Caco-2 (cell line): ENCODE measurements at regions not wholly inside any gene's neighbourhood (a gene's known extent, or its start where the extent isn't known, plus 50 kb on each side); places are given as distances from the start of the nearest gene placed in this dataset.

Experiments
- BruUV-seq: library from RNA; stranded (reverse); fragments of 400-500 nt; replicated peaks from 2 replicates; lab custom pipeline; 2021; lab: Mats Ljungman, UMichigan
- CTCF ChIA-PET: fragments of 300-600 bp; sonication (Branson Sonifier 250); formaldehyde crosslinking; loops from one replicate; lab custom pipeline; 2022; ENCODE audit warnings: antibody characterized with exemption; lab: Charles Lee
- POLR2A ChIA-PET: fragments of 300-600 bp; sonication (Branson Sonifier 250); formaldehyde crosslinking; loops from one replicate; lab custom pipeline; 2022; ENCODE audit warnings: antibody characterized with exemption; lab: Charles Lee
- DNase-seq, 2 experiments: peaks; one replicate each; pipeline versions ENCODE4 v3.0.0 to v3.0.0-alpha.2; 2020 to 2022
- H3K27me3 ChIP-seq: replicated peaks from 2 replicates; pipeline ENCODE4 v1.6.0; 2011; ENCODE audit warnings: low read length; ENCODE audit not compliant: control insufficient read depth, insufficient read depth
- H3K36me3 ChIP-seq: 2 replicates; pipeline ENCODE4 v1.5.1; 2011; ENCODE audit warnings: low read length; ENCODE audit not compliant: control insufficient read depth, insufficient read depth
- H3K4me1 ChIP-seq: fragments of 250-450 bp; sonication (Bioruptor Pico); 2 replicates; pipeline ENCODE4 v1.5.1; 2020; ENCODE audit warnings: mild to moderate bottlenecking
- H3K4me3 ChIP-seq: 2 replicates; pipeline ENCODE4 v1.5.1; 2011; ENCODE audit warnings: low read depth, mild to moderate bottlenecking, control low read depth, low read length
- H3K9me3 ChIP-seq: fragments of 250-450 bp; sonication (Bioruptor Pico); 2 replicates; pipeline ENCODE4 v1.5.1; 2020; ENCODE audit warnings: mild to moderate bottlenecking, moderate library complexity
- H3K27ac Mint-ChIP-seq: one replicate; pipeline ENCODE4 v1.8.0; 2022; ENCODE audit warnings: mixed read lengths; ENCODE audit not compliant: unreplicated experiment
- H3K27me3 Mint-ChIP-seq: one replicate; pipeline ENCODE4 v1.8.0; 2022; ENCODE audit warnings: mixed read lengths; ENCODE audit not compliant: insufficient read depth, unreplicated experiment
- H3K36me3 Mint-ChIP-seq: one replicate; pipeline ENCODE4 v1.8.0; 2022; ENCODE audit warnings: mild to moderate bottlenecking, mixed read lengths; ENCODE audit not compliant: insufficient read depth, unreplicated experiment
- H3K4me1 Mint-ChIP-seq: one replicate; pipeline ENCODE4 v1.8.0; 2022; ENCODE audit warnings: low read depth, mixed read lengths; ENCODE audit not compliant: unreplicated experiment
- H3K4me3 Mint-ChIP-seq: one replicate; pipeline ENCODE4 v1.8.0; 2022; ENCODE audit warnings: mild to moderate bottlenecking, moderate library complexity, mixed read lengths; ENCODE audit not compliant: unreplicated experiment
- H3K9me3 Mint-ChIP-seq: one replicate; pipeline ENCODE4 v1.8.0; 2022; ENCODE audit warnings: mixed read lengths; ENCODE audit not compliant: unreplicated experiment
- CTCF ChIP-seq, 2 experiments: fragments of 200-600 bp in 1 of 2; IDR thresholded peaks; 1 replicate in 1 of 2; 2 replicates in 1 of 2; pipeline versions ENCODE4 v1.5.1 to v1.8.0; 2011 to 2022; ENCODE audit warnings: antibody characterized with exemption in 1 of 2, control low read depth in 1 of 2, inconsistent platforms in 1 of 2, low read depth in 1 of 2, low read length in 1 of 2, mild to moderate bottlenecking in 1 of 2, moderate library complexity in 1 of 2; ENCODE audit not compliant: insufficient read depth in 1 of 2, severe bottlenecking in 1 of 2, unreplicated experiment in 1 of 2
- intact Hi-C: fragments of 100-400 bp; cut with micrococcal nuclease; formaldehyde crosslinking; loops from one replicate; pipeline ENCODE4 v1.10.0; 2022; ENCODE audit not compliant: unreplicated experiment

GRCh38 chr1:59143133-59143487 lies 153.8 kb upstream of the FGGY start:
- CTCF ChIA-PET: no interaction called here
- Histone ChIP-seq H3K9me3 (no peaks in the 10 kb centered on the region), H3K27me3 (no peaks in the 10 kb centered on the region), H3K36me3 (no peaks in the 10 kb centered on the region), H3K4me3 (no peak overlapping the region), H3K4me1 (peaks cover 20% of the 10 kb centered on the region)
- Mint-ChIP-seq H3K4me3 (no peak overlapping the region), H3K27ac (peak overlapping the region; percentile 76), H3K36me3 (no peaks in the 10 kb centered on the region), H3K27me3 (no peaks in the 10 kb centered on the region), H3K9me3 (no peaks in the 10 kb centered on the region), H3K4me1 (peaks cover 24% of the 10 kb centered on the region)
- POLR2A ChIA-PET: no interaction called here
- no peak for TF ChIP-seq CTCF (IDR thresholded peaks at IDR 0.05; ENCODE audit: insufficient read depth in 1 of 2, low read depth in 1 of 2, low read length in 1 of 2, severe bottlenecking in 1 of 2, unreplicated experiment in 1 of 2)
- no TSS peak for BruUV-seq
- intact Hi-C loops: no loop called here
- DNase-seq: peak; percentile 55 to 73

- no peaks in the 10 kb centered on the region for H3K9me3 ChIP-seq
- no peak overlapping the region for H3K4me3 ChIP-seq
- H3K36me3 ChIP-seq: no peaks in the 10 kb centered on the region
- ChIA-PET CTCF (no interaction called here), POLR2A (no interaction called here)
- no peaks in the 10 kb centered on the region for H3K9me3 Mint-ChIP-seq
- H3K27ac Mint-ChIP-seq: peak overlapping the region; percentile 76
- BruUV-seq: no TSS peak
- no peaks in the 10 kb centered on the region for H3K27me3 ChIP-seq
- H3K4me3 Mint-ChIP-seq: no peak overlapping the region
- H3K27me3 Mint-ChIP-seq: no peaks in the 10 kb centered on the region
- no peaks in the 10 kb centered on the region for H3K36me3 Mint-ChIP-seq
- intact Hi-C loops: no loop called here
- peaks cover 25% of the 10 kb centered on the region for H3K4me1 Mint-ChIP-seq
- peaks cover 20% of the 10 kb centered on the region for H3K4me1 ChIP-seq
- no peak for DNase-seq
- no peak for TF ChIP-seq CTCF (IDR thresholded peaks at IDR 0.05; ENCODE audit: insufficient read depth in 1 of 2, low read depth in 1 of 2, low read length in 1 of 2, severe bottlenecking in 1 of 2, unreplicated experiment in 1 of 2)
Measured at GRCh38 chr1:59143811-59144210, 153.1 kb upstream of the FGGY start.

GRCh38 chr1:59144959-59145358 lies 151.9 kb upstream of the FGGY start:
- no peak for DNase-seq

More at GRCh38 chr1:59144959-59145358, 151.9 kb upstream of the FGGY start:
- no peaks in the 10 kb centered on the region for H3K36me3 Mint-ChIP-seq
- no peaks in the 10 kb centered on the region for H3K9me3 Mint-ChIP-seq
- no peak for TF ChIP-seq CTCF (IDR thresholded peaks at IDR 0.05; ENCODE audit: insufficient read depth in 1 of 2, low read depth in 1 of 2, low read length in 1 of 2, severe bottlenecking in 1 of 2, unreplicated experiment in 1 of 2)
- Histone ChIP-seq H3K9me3 (no peaks in the 10 kb centered on the region), H3K4me3 (no peak overlapping the region), H3K4me1 (peaks cover 20% of the 10 kb centered on the region), H3K36me3 (no peaks in the 10 kb centered on the region), H3K27me3 (no peaks in the 10 kb centered on the region)
- ChIA-PET POLR2A (no interaction called here), CTCF (no interaction called here)
- no peak overlapping the region for H3K4me3 Mint-ChIP-seq
- intact Hi-C loops: no loop called here
- H3K27me3 Mint-ChIP-seq: no peaks in the 10 kb centered on the region
- H3K27ac Mint-ChIP-seq: no peak overlapping the region
- peaks cover 25% of the 10 kb centered on the region for H3K4me1 Mint-ChIP-seq
- no TSS peak for BruUV-seq
